IMR-90 (cell line): ENCODE measurements at regions not wholly inside any gene's neighbourhood (a gene's known extent, or its start where the extent isn't known, plus 50 kb on each side); places are given as distances from the start of the nearest gene placed in this dataset.
"Not testable (repeated sequence)": the region's sequence is repeated elsewhere in the genome, so short reads cannot be mapped to it uniquely, and the experiment has no call there.

Experiments used
- ATAC-seq: fragments of 200-7000 bp; cut with Tn5 transposase; 2 replicates; pipeline ENCODE4 v1.9.1; 2020; ENCODE audit warnings: low read depth, mild to moderate bottlenecking, moderate library complexity
- BruUV-seq: library from RNA; stranded (reverse); fragments of 400-500 nt; replicated peaks from 2 replicates; lab custom pipeline; 2021; lab: Mats Ljungman, UMichigan
- CTCF ChIA-PET: fragments of 300-600 bp; formaldehyde crosslinking; extraction: SDS; loops from one replicate; lab custom pipeline; 2021; ENCODE audit warnings: antibody characterized with exemption; lab: Yijun Ruan, JAX
- POLR2A ChIA-PET: fragments of 300-600 bp; sonication (Branson Sonifier 250); formaldehyde crosslinking; loops from one replicate; lab custom pipeline; 2022; ENCODE audit warnings: antibody characterized with exemption; ENCODE audit not compliant: unreplicated experiment; lab: Charles Lee
- DNase-seq: peaks from one replicate; pipeline ENCODE4 v3.0.0; 2013
- H2AFZ ChIP-seq: replicated peaks from 2 replicates; pipeline ENCODE3; 2013; ENCODE audit warnings: low read length, mild to moderate bottlenecking; ENCODE audit not compliant: poor library complexity
- H2AK5ac ChIP-seq: 2 replicates; pipeline ENCODE4 v1.6.1; 2013; ENCODE audit warnings: low read depth, low read length, inconsistent platforms
- H2AK9ac ChIP-seq: replicated peaks from 2 replicates; pipeline ENCODE3; 2013; ENCODE audit warnings: mild to moderate bottlenecking, low read depth, low read length, moderate library complexity; ENCODE audit not compliant: poor library complexity
- H2BK120ac ChIP-seq: 2 replicates; pipeline ENCODE4 v1.6.1; 2013; ENCODE audit warnings: low read depth, low read length, inconsistent platforms
- H2BK15ac ChIP-seq: 3 replicates; pipeline ENCODE4 v1.6.1; 2013; ENCODE audit warnings: low read depth, low read length, inconsistent platforms
- H2BK20ac ChIP-seq: 2 replicates; pipeline ENCODE4 v1.6.1; 2013; ENCODE audit warnings: low read depth, mild to moderate bottlenecking, inconsistent platforms, low read length, moderate library complexity
- H2BK5ac ChIP-seq: 2 replicates; pipeline ENCODE4 v1.6.1; 2013; ENCODE audit warnings: mild to moderate bottlenecking, low read depth, low read length, inconsistent platforms; ENCODE audit not compliant: poor library complexity, severe bottlenecking
- H3K14ac ChIP-seq: replicated peaks from 2 replicates; pipeline ENCODE4 v1.6.1; 2013; ENCODE audit warnings: low read depth, low read length, inconsistent platforms
- H3K18ac ChIP-seq: 2 replicates; pipeline ENCODE4 v1.6.1; 2013; ENCODE audit warnings: low read depth, low read length, control low read depth
- H3K23ac ChIP-seq: 2 replicates; pipeline ENCODE4 v1.6.1; 2013; ENCODE audit warnings: low read depth, low read length, inconsistent platforms
- H3K27ac ChIP-seq: 2 replicates; pipeline ENCODE4 v1.5.1; 2013; ENCODE audit warnings: mild to moderate bottlenecking, control low read depth, low read length; ENCODE audit not compliant: insufficient read depth
- H3K27me3 ChIP-seq: 2 replicates; pipeline ENCODE4 v1.6.1; 2013; ENCODE audit warnings: low read length; ENCODE audit not compliant: control insufficient read depth, insufficient read depth
- H3K36me3 ChIP-seq: 2 replicates; pipeline ENCODE4 v1.6.1; 2013; ENCODE audit warnings: low read length, mixed read lengths; ENCODE audit not compliant: control insufficient read depth, insufficient read depth
- H3K4ac ChIP-seq: 2 replicates; pipeline ENCODE4 v1.6.1; 2013; ENCODE audit warnings: low read depth, low read length, inconsistent platforms
- H3K4me1 ChIP-seq: 2 replicates; pipeline ENCODE4 v1.6.1; 2013; ENCODE audit warnings: low read length, mixed read lengths; ENCODE audit not compliant: control insufficient read depth, insufficient read depth
- H3K4me2 ChIP-seq: 2 replicates; pipeline ENCODE4 v1.6.1; 2013; ENCODE audit warnings: low read depth, mild to moderate bottlenecking, control low read depth, low read length, moderate library complexity
- H3K4me3 ChIP-seq: 2 replicates; pipeline ENCODE4 v1.5.1; 2013; ENCODE audit warnings: low read depth, mild to moderate bottlenecking, control low read depth, low read length, moderate library complexity; ENCODE audit not compliant: insufficient read depth
- H3K56ac ChIP-seq: 2 replicates; pipeline ENCODE4 v1.6.1; 2013; ENCODE audit warnings: low read length, inconsistent platforms; ENCODE audit not compliant: insufficient read depth; ENCODE audit errors: extremely low read depth
- H3K79me1 ChIP-seq, 2 experiments: 2 replicates each; pipeline ENCODE4 v1.6.1; 2013; ENCODE audit warnings: low read length in 2 of 2, inconsistent platforms in 1 of 2, low read depth in 1 of 2
- H3K9ac ChIP-seq: 2 replicates; pipeline ENCODE4 v1.6.1; 2013; ENCODE audit warnings: low read depth, low read length, control low read depth
- H3K9me1 ChIP-seq: 2 replicates; pipeline ENCODE4 v1.6.1; 2013; ENCODE audit warnings: low read length, inconsistent platforms; ENCODE audit not compliant: insufficient read depth
- H3K9me3 ChIP-seq: 2 replicates; pipeline ENCODE4 v1.6.1; 2013; ENCODE audit warnings: low read length; ENCODE audit not compliant: control insufficient read depth, insufficient read depth
- H4K20me1 ChIP-seq: 2 replicates; pipeline ENCODE4 v1.6.1; 2013; ENCODE audit warnings: low read length, inconsistent platforms; ENCODE audit not compliant: insufficient read depth
- H4K5ac ChIP-seq: 2 replicates; pipeline ENCODE4 v1.6.1; 2013; ENCODE audit warnings: mild to moderate bottlenecking, low read depth, low read length, control low read depth
- H4K8ac ChIP-seq, 2 experiments: 2 replicates each; pipeline ENCODE4 v1.6.1; 2013; ENCODE audit warnings: low read depth in 2 of 2, low read length in 2 of 2, control low read depth in 1 of 2, inconsistent platforms in 1 of 2
- H4K91ac ChIP-seq: 2 replicates; pipeline ENCODE4 v1.6.1; 2013; ENCODE audit warnings: low read depth, low read length, inconsistent platforms; ENCODE audit not compliant: insufficient read depth
- WGBS, 2 experiments: methylation state at CpG; one replicate each; pipeline versions ENCODE4 v1.1.5 to v1.1.7; 2013; ENCODE audit warnings: missing lambda C conversion rate in 2 of 2; ENCODE audit not compliant: insufficient read length in 1 of 2; ENCODE audit errors: extremely low coverage in 2 of 2; 5-methylcytosine and 5-hydroxymethylcytosine counted together
- dilution Hi-C: fragments of 300-500 bp; cut with HindIII; formaldehyde crosslinking; loops from one replicate; pipeline ENCODE4 v1.14.3; 2018; ENCODE audit warnings: low sequenced_read_pairs; ENCODE audit not compliant: unreplicated experiment
- in situ Hi-C: fragments of 300-500 bp; cut with MboI; formaldehyde crosslinking; loops from 3 replicates; pipeline ENCODE4 v1.14.3; 2019; ENCODE audit warnings: low sequenced_read_pairs, inconsistent platforms, mixed read lengths
- intact Hi-C: fragments of 100-400 bp; cut with micrococcal nuclease; formaldehyde crosslinking; loops from 2 replicates; pipeline ENCODE4 v1.10.0; 2022

DNA sequence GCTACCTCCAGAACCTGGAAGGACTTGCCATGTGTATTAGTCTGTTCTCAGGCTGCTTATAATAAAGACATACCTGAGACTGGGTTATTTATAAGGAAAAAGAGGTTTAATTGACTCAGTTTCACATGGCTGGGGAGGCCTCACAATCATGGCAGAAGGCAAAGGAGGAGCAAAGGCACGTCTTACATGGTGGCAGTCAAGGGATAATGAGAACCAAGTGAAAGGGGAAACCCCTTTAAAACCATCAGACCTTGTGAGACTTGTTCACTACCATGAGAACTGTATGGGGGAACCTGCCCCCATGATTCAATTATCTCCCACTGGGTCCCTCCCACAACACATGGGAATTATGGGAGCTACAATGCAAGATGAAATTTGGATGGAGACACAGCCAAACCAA lies 62.3 kb upstream of the CCNY start:
- WGBS, 2 experiments = no CpG with 5 or more reads among the region's 1 CpG
- H4K20me1 ChIP-seq, H3K9ac ChIP-seq, intact Hi-C loops, H3K18ac ChIP-seq, H3K14ac ChIP-seq, H3K9me1 ChIP-seq, H3K27ac ChIP-seq, H4K91ac ChIP-seq, POLR2A ChIA-PET, H3K36me3 ChIP-seq, H2BK5ac ChIP-seq, H3K9me3 ChIP-seq, DNase-seq, H2AK5ac ChIP-seq, H3K4ac ChIP-seq, dilution Hi-C loops, BruUV-seq, H2AK9ac ChIP-seq, in situ Hi-C loops, H3K27me3 ChIP-seq, H4K8ac ChIP-seq, ATAC-seq, H4K5ac ChIP-seq, H3K23ac ChIP-seq, H2BK20ac ChIP-seq, H3K4me1 ChIP-seq, H3K56ac ChIP-seq, H2BK120ac ChIP-seq, H3K79me1 ChIP-seq, H2BK15ac ChIP-seq, CTCF ChIA-PET, H3K4me3 ChIP-seq, H2AFZ ChIP-seq, H3K4me2 ChIP-seq: not testable (repeated sequence)
